Activated T-helper 1 cell treated with anti-CD3 and anti-CD28 coated beads, Interleukin-2, amount 50 U/mL, for 16 hours (primary cell): ENCODE measurements at regions not wholly inside any gene's neighbourhood (a gene's known extent, or its start where the extent isn't known, plus 50 kb on each side); places are given as distances from the start of the nearest gene placed in this dataset.
A peak's percentile ranks its signal among the peaks of the same experiment; 100 is the strongest.

Experiments
- DNase-seq, 2 donors: peaks; one replicate each; pipeline ENCODE4 v3.0.0-alpha.2; 2020; ENCODE audit warnings: low read depth in 1 of 2, low spot score in 1 of 2

DNA sequence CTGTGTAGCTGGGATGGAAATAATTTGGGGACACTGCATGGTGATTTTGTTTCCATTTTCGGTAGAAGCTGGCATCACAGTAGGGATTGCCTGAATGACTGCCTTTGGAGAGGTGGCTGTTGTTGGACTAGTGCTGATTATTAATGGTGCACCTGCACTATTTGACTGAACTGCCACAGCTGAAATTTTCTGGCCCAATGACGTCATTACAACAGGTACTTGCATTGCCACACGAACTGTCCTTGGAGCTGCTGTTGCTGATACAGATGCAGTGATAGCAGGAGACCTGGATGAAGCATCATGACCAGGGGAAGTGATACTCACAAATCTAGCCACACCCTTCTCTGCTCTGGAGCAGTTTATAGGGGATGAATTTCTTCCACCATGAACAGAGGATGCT, 95.6 kb upstream of the FOXC1 start:
- DNase-seq: no peak

DNA sequence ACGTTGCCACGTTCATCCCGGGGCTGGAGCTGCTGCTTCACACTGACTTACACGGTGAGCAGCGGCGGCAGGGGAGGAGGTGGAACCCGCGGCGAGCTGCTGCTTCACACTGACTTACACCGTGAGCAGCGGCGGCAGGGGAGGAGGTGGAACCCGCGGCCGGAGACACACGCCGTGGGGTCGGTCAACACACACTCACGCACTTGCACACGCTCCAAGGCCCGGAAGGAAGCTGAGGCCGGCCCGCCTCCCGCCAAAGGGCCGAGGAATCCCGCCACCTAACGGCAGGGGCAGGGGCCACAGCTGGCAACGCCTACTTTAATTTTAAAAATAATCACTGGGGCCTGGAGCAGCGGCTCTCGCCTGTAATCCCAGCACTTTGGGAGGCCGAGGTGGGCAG, 94.4 kb upstream of the FOXC1 start:
- DNase-seq: no peak

DNA sequence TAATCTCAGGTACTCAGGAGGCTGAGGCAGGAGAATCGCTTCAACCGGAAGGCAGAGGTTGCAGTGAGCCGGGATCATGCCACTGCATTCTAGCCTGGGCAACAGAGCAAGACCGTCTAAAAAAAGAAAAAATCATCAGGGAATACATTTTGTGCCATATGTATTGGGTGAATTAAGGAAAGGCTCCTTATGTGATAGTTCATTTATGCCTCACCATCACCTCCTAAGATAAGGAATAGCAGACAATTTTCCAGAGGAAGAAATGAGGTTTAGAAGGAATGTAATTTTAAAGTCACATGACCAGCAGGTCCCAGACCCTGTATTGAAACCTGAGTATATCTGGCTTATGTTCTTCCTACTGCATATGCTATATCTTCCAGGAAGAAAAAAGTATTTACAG, 93.9 kb upstream of the FOXC1 start:
- DNase-seq: no peak

DNA sequence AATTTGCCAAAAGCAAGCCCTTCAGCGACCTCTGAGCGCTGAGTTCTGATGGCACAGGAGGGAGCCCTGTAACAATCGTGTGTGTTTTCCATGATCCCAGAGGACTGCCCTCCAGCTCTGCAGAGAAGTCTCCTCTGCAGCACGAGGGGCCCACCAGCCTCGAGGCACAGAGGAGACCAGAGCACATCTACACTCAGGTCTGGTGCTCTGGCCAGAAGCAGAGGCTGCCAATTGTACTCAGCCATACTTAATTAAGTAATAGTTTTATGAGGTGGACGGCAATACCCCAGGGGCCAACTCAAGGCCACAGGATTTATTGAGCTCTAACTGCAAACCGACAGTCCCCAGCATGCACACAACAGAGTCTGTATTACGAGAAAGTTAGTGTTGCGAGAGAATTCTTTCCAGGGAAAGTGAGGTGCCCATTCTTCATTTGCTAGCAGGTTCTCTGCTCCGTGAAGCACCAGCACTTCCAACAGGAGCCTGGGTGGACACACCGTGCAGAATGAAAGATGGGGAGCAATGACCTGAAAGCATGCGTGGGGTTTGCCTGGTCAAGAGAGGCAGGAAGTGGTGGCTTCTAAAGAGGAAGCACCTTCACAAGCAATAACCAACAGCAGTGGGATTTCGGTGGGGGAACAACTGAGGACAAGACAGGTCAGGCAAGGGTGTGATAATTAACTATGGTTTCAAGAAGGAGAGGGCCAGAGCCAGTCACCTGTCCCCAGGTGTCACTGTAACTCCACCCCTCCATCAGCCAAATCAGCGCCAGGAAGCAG, 92.8 kb upstream of the FOXC1 start:
- DNase-seq: no peak

DNA sequence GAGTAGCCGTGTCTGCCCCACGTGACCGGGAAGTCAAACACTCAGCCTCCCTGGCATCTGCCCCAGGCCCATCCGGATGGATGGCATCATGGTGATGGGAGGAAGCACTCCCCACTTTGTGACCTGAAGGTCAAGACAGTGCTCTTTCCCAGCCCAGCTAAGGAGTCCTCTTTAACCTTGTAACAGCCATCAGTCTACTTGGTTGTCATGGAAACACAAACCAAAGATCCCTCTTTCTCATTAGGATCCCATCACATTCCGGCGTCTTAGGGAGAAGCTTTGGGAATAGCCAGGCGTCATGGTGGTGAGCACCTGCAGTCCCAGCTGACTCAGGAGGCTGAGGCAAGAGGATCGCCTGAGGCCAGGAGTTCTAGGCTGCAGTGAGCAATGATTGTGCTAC, 90.9 kb upstream of the FOXC1 start:
- DNase-seq: no peak

DNA sequence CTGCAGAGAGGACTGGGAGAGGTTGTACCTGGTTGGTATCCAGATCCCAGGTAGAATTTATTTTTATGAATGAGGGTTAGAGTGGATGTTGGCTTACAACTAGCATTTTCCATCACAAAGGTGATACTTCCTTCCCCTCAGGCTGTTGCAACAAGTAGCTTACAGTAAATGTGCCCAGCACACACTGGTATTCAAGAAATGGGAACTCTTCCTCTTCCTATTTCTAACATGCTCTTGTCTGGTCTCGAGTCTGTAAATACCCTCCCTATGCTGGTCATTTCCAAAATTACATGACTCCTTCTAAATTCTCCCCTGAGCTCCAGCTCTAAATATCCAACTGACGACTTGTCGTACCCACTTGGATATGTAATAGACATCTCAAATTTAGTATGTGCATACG, 90.1 kb upstream of the FOXC1 start:
- DNase-seq: no peak

DNA sequence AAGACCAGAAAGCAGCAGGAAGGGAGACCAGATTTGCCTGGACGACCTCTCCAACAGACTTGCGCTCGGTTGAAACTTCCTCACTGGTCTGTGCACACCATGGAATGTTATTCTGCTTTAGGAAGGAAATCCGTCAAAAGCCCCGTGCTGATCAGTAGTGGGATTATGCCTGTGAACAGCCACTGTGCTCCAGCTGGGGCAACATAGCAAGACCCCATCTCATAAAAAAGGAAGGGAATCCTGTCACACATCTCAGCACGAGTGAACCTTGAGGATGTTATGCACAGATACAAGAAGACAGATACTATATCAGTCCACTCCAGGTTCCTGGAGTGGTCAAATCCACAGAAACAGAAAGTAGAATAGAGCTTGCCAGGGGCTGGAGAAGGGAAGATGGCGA, 86.9 kb upstream of the FOXC1 start:
- no peak for DNase-seq

DNA sequence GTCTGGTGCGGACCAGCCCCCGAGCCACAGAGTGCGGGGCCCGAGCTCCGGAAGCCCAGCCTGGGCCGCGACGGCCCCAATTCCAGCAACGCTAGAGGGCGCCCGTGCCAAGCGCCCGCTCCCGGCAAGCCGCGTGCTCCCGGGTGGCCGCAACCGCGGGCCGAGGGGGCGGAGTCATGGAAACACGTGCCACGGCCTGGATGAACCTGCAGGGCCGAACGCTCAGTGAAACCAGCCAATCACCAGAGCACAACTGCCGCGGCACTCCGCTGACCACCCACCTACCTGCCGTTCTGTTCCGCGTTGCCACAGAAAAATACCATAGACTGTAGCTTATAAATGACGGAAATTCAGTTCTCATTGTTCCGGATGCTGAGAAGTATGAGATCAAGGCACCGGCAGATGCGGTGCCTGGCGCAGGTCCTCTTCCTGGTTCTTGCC, 85.7 kb upstream of the FOXC1 start:
- DNase-seq: peak; percentile 38 to 57

DNA sequence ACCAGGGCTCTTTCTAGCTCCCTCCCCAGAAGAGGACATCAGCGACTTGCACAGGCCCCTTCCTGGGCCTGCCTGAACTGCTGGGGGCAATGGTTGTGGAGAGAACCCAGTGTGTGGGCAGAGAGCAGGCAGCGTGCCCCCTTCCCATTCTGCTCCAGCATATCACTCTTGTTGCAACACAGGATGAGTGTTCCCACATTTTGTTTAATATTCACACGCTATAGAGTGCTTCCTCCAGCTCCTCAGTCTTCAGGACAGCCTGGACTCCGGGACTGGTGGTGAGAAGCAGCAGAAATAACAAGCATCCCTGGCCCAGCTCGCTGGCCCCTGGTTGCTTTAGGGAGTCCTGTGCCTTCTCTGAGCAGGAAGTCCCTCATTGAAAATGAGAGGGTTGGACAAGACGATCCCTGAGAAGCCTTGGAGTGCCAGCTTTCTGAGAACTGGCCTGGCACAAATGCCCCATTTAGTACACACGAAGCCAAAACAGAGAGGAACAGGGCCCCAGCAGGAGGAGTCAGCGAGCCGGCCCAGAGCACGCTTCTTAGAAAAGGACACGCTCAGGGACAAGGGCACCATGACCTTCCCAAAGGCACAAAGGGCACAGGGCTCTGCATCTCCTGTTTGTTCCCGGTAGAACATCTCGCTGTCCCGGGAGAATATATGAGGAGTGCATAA, 84.2 kb upstream of the FOXC1 start:
- no peak for DNase-seq

DNA sequence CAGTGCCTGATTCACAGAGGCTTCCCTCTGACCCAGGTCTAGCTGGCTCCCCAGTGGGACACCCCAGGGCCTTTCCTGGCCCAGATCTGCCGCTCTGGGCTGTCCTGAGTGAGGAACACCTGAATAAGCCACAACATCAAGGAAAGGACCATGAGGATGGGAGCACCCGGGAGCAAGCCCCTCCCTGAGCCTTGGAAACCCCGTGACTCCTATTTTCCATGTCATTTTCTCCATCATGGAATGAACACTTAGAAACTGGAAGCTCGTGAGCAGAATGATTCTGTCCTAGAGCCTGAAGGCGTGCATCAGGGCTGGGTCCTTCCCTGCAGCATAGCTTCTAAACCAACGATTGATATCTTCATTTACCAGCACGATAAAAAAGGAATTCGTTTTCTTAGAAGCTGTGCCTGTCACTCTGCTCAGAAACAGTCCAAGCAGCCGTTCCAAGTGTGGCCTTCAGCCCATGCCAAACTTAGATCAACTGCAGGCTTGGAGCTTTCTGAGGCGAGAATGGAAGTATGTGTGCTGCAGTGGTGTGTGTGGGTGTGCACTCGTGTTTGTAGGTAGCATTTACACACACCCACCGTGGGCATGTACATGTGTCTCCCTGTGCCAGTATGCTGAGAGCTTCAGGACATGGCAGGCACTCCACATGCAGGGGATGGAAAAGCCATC, 83.2 kb upstream of the FOXC1 start:
- DNase-seq: no peak

DNA sequence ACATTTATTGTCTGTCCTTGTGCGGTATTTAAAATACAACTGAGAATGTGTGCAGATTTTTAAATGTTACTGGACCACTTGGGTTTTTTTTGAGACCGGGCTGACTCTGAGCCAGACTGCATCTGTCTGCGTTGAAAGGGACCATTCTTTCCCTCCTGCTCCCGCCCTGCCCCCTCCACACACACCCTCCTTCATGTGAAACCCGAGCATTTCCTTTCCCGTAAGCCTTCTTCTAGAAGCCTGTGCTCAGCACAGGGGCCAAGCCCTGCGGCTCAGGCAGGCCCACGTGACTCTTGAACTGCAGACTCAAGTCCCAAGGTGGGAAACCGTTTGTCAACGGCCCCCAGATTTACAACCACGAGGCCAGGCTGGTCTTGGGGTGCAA, 82.7 kb upstream of the FOXC1 start:
- DNase-seq: no peak

DNA sequence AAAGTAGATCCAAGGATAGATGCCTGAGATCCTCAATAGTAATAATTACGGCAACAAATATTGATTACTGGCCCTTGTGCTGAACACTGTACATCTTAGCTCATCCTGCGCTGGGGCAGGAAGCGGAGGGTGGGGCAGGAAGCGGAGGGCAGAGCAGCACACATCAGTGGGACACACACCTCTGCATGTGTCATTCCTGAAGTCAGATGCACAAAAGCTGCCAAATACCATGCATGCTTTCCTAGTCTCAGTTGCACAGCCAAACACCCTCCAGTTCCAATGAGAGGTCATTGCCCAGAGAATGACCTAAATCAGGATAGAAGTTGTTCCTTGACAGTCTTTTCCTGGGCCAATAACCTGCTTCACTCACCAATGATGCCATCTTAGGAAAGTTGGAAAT, 74.4 kb upstream of the FOXC1 start:
- DNase-seq: peak in 1 of 2 donors; percentile 17

DNA sequence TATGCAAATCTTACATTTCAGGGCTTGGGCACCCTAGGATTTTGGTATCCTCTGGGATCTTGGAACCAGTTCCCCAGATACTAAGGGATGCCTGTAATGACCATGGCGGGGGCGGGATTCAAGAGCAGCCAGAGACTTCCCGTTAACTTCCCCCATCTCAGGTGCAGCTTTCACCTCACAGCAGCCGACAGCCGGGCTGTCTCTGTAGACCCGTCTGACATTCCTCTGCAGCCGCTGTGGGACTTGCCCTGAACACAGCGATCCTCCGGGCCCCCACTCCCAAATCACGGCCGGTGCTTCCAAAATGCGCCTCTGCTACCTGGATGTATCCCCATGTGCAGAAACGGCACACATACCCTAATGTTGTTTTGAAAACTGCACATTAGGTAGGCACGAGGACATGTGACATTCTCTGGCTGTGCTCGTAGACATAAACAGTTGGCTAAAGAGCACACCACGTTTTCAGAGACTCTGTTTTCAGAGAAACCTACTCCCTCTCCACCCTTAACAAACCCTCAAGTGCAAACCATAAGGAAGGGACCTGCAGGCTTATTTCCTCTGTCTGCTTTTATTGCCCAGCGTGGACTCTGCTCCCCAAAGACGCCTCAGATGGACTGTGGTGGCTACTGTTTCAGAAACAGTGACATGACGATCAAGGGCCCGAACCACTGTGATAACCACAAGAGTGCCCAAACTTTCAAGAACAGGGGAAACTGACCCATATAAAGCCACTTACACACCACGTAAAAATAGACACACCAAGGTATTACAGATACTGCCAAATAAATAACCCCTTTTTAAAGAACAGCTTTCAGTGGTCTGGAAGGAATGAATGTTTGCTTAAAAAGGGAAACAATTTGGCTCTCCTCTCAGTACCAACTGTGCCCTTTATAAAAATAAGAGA, 72.9 kb upstream of the FOXC1 start:
- DNase-seq: no peak

DNA sequence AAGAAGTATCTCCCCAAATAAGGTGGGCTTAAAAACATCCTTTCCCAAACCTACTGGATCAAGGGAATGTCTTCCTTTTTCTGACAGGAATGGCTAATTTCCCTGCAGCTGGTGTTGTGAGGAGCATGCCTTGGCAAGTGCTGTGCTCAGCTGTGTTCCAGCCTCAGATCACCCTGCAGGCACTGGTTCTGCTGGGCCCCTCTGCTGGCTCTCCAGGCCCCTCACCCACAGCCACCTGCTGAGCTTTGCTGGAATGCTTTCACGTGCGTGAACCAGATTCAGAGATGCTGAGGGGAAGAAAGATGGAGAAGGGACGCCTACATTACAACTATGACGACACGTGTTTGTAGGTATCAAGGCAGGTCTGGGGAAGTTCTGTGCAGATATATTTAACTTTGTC, 71.3 kb upstream of the FOXC1 start:
- no peak for DNase-seq

DNA sequence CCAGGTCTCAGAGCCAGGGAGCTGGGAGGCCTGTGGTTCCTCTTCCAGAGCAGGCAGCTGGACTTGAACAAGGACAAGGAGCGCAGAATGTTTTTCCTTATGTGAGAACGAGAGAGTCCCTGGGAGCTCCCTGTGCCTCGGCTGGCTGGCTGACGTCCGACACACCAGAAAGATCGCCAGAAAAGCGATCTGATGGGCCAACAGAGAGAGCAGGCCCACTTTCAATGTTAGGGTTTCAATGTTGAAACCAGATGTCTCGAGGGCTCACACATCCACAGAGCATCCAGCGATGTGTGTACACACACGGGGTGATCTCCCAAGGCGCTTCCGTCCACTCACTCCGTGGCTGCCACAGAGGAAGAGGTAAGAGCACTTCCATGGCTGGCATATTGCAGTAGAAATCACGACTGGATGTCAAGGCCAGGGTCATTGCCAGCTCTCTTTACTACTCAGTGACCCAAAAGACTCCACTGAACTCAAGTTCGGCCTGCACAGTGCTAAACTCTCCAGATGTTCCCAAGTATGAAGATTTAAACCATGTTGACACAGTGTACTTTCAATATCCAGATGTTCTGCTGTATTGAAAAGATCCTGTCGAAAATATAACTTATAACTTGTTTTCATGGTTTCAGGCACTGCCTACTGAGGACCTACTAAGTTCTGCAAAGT, 70.8 kb upstream of the FOXC1 start:
- no peak for DNase-seq

DNA sequence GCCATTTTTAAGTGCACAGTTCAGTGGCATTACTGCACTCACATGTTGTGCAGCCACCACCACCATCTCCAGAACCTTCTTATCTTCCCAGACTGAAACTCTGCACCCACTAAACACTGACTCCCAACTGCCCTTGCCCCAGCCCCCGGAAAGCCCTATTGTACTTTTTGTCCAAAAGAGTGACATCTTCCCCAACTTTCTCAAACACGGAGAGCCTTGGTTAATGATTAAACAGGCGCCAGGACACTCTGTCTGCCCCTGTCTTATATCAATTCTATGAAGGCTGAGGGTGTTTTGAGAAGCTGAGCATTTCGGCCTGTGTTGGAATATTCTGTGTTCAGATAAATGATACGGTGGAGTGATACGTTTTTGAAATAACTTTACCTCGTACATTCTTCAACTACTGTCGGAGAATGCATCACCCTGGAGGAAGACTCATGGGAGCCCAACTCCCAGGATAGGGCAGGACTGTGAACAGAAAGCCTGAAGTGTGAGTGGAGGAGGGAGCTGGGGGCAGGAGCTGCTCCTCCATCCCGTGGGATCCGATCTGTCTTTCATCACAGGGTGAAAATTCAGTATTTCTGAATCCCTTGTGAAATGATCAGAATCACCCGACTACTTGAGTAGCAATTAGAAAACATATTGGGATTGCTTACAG, 68.7 kb upstream of the FOXC1 start:
- no peak for DNase-seq

DNA sequence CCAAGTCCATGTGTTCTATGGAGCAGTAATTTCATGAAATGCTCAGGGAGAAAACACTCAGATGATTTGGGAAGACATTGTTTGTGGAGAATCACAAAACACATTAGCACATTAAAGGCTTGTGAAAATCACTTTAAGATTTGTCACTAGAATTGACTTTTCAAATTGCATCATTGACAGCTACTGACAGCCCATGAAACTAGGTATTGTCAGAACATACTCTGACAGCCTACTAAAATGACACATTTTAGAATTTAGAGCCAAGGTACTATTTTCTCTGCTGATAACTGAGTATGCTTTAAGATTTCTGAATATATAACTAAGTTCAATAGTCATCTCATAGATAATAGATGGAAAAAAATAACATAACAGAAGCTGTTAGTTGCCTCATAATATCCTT, 67.4 kb upstream of the FOXC1 start:
- no peak for DNase-seq

DNA sequence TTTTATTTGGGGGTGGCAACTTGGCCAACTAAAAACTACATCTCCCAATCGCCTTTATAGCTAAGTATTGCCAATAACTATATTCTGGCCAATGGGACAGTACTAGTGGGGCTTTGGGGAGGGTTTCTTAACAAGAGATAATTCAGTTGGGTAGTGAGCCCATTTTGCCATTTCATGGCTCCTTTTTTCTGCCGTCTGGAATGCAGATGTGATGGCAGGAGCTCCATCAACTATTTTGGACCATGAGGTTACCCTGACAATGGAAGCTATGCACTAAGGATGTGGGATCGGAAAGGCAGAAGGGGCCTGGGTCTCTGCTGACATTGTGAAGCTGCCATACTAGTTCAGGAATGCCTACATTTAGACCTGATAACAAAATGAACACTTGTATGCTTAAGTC, 67.0 kb upstream of the FOXC1 start:
- no peak for DNase-seq

DNA sequence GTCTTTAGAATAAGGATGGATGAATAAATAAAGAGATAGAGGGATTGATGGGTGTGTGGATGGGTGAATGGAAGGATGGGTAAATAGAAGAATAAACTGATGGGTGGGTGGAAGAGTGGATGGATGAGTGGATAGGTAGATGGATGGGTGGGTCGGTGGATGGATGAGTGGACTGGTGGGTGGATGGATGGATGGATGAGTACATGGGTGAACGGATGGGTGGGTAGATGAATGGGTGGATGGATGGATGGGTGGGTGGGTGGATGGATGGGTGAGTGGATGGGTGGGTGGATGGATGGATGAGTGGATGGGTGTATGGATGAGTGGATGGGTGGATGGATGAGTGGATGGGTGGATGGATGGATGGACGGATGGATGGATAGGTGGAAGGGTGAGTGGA, 65.7 kb upstream of the FOXC1 start:
- DNase-seq: no peak

DNA sequence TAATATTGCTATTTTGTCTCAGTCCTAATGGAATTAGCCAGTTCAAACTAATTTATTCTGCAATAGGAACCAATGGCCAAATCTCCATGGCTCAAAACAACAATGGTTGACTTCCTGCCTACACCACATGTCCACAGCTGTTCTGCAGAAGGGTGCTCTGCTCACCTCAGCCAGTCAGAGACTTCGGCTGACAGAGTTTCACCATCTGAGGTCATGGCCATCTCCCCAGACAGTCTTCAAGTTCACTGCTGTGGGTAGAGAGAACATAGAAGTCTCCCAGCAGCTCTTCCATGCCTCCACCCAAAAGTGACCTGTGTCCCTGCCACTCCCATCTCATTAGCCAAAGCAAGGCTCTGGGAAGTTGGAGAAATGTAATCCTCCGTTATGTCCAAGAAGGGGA, 65.1 kb upstream of the FOXC1 start:
- DNase-seq: no peak
